Testis (tissue), 2 donors: ENCODE measurements at regions not wholly inside any gene's neighbourhood (a gene's known extent, or its start where the extent isn't known, plus 50 kb on each side); places are given as distances from the start of the nearest gene placed in this dataset.

Source experiments
- DNase-seq: peaks from one replicate; pipeline ENCODE4 v3.0.0-alpha.2; 2019
- H3K27ac ChIP-seq, 2 donors: fragments of 200-600 bp; sonication (generic); one replicate each; pipeline ENCODE4 v1.5.1; 2019
- H3K27me3 ChIP-seq: fragments of 200-600 bp; sonication (generic); one replicate; pipeline ENCODE4 v1.5.1; 2019
- H3K36me3 ChIP-seq: fragments of 200-600 bp; sonication (generic); one replicate; pipeline ENCODE4 v1.5.1; 2017; ENCODE audit warnings: low read depth; ENCODE audit errors: missing control alignments
- H3K4me1 ChIP-seq: fragments of 200-600 bp; sonication (generic); one replicate; pipeline ENCODE4 v1.5.1; 2019
- H3K4me3 ChIP-seq, 2 donors: fragments of 200-600 bp; sonication (generic); one replicate each; pipeline ENCODE4 v1.5.1; 2017 to 2019
- H3K9me3 ChIP-seq: fragments of 200-600 bp; sonication (generic); one replicate; pipeline ENCODE4 v1.5.1; 2017
- POLR2A ChIP-seq: fragments of 450-650 bp; IDR thresholded peaks from one replicate; pipeline ENCODE4 v1.6.1; 2017; ENCODE audit warnings: antibody characterized with exemption, mild to moderate bottlenecking, moderate library complexity
- WGBS, 2 donors: methylation state at CpG; one replicate each; pipeline ENCODE4 v1.1.5; 2018; 5-methylcytosine and 5-hydroxymethylcytosine counted together
- intact Hi-C: fragments of 100-400 bp; cut with DNase I; formaldehyde crosslinking; loops from one replicate; pipeline ENCODE4 v1.15.1; 2023; ENCODE audit warnings: low total_unique reads
- TF ChIP-seq, protein P1 (sequence below), 3 experiments: fragments of 450-650 bp in 2 of 3; fragments of 200-600 bp in 1 of 3; sonication (generic) in 1 of 3; IDR thresholded peaks; one replicate each; pipeline ENCODE4 v1.5.1; 2016 to 2019; ENCODE audit warnings: antibody characterized with exemption in 3 of 3, mild to moderate bottlenecking in 2 of 3, moderate library complexity in 1 of 3

DNA sequence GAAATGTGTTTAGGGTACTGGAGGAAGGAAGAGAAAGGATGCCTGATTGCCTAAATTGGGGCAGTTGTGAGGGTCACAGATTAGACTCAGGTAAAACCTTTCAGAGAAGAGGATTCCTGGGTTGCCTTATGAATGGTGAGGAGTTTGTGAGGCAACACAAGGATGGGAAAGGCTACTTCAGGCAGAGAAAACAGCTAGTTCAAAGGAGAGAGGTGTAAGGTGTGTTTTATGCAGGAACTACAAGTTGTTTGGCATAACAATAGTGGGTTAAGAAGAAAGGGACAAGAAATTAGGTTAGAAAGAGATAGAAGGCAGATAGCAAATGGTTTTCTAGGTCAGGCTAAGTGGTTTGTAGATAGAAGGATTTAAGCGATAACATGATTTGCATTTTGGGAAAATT lies 75.1 kb upstream of the PGRMC2 start:
- H3K4me1 ChIP-seq = peaks cover 9% of the 10 kb centered on the region
- no peak for DNase-seq
- H3K36me3 ChIP-seq = no peaks in the 10 kb centered on the region
- no peaks in the 10 kb centered on the region for H3K9me3 ChIP-seq
- H3K27me3 ChIP-seq = no peaks in the 10 kb centered on the region
- WGBS, 2 donors = 92 to 97% methylated on average over 1 of the region's 1 CpG
- H3K27ac ChIP-seq = no peak overlapping the region
- TF ChIP-seq POLR2A = no peak
- TF ChIP-seq, protein P1, sequence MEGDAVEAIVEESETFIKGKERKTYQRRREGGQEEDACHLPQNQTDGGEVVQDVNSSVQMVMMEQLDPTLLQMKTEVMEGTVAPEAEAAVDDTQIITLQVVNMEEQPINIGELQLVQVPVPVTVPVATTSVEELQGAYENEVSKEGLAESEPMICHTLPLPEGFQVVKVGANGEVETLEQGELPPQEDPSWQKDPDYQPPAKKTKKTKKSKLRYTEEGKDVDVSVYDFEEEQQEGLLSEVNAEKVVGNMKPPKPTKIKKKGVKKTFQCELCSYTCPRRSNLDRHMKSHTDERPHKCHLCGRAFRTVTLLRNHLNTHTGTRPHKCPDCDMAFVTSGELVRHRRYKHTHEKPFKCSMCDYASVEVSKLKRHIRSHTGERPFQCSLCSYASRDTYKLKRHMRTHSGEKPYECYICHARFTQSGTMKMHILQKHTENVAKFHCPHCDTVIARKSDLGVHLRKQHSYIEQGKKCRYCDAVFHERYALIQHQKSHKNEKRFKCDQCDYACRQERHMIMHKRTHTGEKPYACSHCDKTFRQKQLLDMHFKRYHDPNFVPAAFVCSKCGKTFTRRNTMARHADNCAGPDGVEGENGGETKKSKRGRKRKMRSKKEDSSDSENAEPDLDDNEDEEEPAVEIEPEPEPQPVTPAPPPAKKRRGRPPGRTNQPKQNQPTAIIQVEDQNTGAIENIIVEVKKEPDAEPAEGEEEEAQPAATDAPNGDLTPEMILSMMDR (IDR thresholded peaks at IDR 0.05) = no peak
- intact Hi-C loops = no loop called here
- no peak overlapping the region for H3K4me3 ChIP-seq

DNA sequence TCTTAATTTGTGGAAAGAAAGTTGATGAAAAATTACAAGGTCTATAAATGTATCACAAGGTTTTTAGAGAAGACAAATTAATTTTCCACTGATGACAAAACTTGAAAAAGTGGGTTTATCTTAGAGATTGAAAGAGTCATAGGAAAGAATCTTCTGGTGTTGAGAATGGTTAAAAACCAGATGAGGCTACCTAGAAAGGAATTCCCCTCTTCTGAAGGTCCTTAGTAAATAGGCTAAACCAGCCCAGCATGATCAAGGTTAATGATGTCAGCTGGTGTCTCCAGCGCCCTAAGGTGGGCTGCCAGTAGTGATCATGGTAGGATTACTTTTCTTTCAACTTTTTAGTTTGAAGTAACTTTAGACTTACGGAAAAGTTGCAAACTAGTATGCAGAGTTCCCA lies 71.8 kb upstream of the PGRMC2 start:
- peaks cover 9% of the 10 kb centered on the region for H3K4me1 ChIP-seq
- H3K27ac ChIP-seq = no peak overlapping the region
- H3K4me3 ChIP-seq = no peak overlapping the region
- WGBS, 2 donors = 95 to 97% methylated on average over 2 of the region's 2 CpGs
- H3K36me3 ChIP-seq = no peaks in the 10 kb centered on the region
- H3K9me3 ChIP-seq = no peaks in the 10 kb centered on the region
- intact Hi-C loops = no loop called here
- no peak for DNase-seq
- no peaks in the 10 kb centered on the region for H3K27me3 ChIP-seq
- no peak for TF ChIP-seq POLR2A
- TF ChIP-seq, protein P1 (IDR thresholded peaks at IDR 0.05) = no peak

DNA sequence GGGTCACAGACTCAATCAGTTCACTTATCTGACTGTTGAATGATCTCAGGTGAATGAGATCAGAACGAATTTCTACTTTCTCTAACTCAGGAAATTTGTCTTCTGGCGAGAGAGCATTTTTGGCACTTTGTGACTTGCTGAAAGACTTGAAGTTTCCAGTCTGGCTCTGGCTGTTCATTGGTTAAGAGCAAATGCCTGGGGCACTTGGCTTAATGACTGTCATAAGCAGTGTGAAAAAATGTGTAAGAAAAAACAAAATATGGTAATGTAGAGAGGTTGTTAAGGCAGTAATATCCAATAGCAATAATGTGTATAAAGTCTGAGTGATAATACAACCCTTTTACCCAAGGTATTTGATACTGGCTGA lies 71.3 kb upstream of the PGRMC2 start:
- WGBS, 2 donors = 89 to 92% methylated on average over 2 of the region's 2 CpGs
- Histone ChIP-seq H3K36me3 (no peaks in the 10 kb centered on the region), H3K4me1 (peaks cover 9% of the 10 kb centered on the region), H3K27me3 (no peaks in the 10 kb centered on the region), H3K9me3 (no peaks in the 10 kb centered on the region), H3K27ac (no peak overlapping the region), H3K4me3 (no peak overlapping the region)
- TF ChIP-seq, protein P1 (IDR thresholded peaks at IDR 0.05) = no peak
- TF ChIP-seq POLR2A = no peak
- DNase-seq = no peak
- intact Hi-C loops = no loop called here

DNA sequence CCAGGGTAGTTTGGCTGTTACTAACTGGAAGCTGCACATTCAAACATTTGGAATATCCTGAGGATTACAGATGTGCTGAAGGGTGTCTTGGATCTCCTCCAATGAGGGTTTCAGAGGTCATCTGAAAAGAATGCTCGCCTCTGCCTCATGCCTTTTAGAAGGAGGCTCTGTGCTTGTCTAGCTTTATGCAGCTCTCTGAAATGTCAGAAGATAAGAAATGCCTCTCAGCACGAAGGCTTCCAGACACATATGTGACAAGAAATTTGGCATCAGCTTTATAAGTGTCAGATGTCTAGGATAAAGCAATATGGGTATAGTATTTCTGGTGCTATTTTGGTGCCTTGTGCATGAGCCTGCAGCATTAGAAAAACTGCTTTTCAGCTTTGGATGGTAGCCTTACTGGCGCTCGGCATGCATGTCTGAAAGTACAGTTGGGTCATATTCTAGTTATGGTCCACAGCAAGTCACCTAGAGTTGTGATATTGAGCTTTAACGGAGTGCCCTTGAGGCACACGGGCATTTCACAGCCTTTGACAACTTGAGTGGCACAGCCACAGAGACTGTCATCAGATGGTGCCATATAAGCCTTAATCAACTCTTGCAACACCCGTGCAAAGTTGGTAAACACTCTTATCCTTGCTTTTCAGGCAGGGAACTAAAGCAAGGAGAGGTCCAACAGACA lies 70.8 kb upstream of the PGRMC2 start:
- H3K27ac ChIP-seq = no peak overlapping the region
- H3K36me3 ChIP-seq = no peaks in the 10 kb centered on the region
- peaks cover 9% of the 10 kb centered on the region for H3K4me1 ChIP-seq
- no peaks in the 10 kb centered on the region for H3K27me3 ChIP-seq
- H3K9me3 ChIP-seq = no peaks in the 10 kb centered on the region
- intact Hi-C loops = no loop called here
- WGBS, 2 donors = 70 to 76% methylated on average over 7 of the region's 7 CpGs
- no peak for TF ChIP-seq POLR2A
- TF ChIP-seq, protein P1 (IDR thresholded peaks at IDR 0.05) = no peak
- DNase-seq = no peak
- no peak overlapping the region for H3K4me3 ChIP-seq

DNA sequence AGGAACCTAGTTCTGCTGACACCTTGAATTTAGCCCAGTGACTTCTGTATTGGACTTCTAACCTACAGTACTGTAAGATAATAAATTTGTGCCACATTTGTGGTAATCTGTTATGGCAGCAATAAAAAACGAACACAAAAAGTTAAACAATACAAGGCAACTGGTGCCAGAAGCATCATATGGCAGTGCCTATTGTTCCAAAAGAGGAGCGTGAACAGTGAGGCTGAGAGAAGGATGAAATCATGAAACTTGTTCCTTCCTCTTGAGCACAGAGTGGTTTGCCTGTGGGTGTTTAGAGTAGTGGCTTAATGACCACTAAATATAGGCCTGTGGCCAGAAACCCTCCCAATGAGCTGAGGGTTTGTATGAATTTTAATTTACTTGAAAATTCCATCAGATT lies 69.7 kb upstream of the PGRMC2 start:
- 74 to 87% methylated on average over 2 of the region's 2 CpGs for WGBS, 2 donors
- intact Hi-C loops = no loop called here

More for the DNA sequence above, 69.7 kb upstream of the PGRMC2 start:
- DNase-seq = no peak
- Histone ChIP-seq H3K9me3 (no peaks in the 10 kb centered on the region), H3K4me1 (peaks cover 9% of the 10 kb centered on the region), H3K36me3 (no peaks in the 10 kb centered on the region), H3K27ac (no peak overlapping the region), H3K27me3 (no peaks in the 10 kb centered on the region), H3K4me3 (no peak overlapping the region)
- TF ChIP-seq, protein P1 (IDR thresholded peaks at IDR 0.05) = no peak
- TF ChIP-seq POLR2A = no peak
